OCI-LY1 (cell line): ENCODE measurements at regions not wholly inside any gene's neighbourhood (a gene's known extent, or its start where the extent isn't known, plus 50 kb on each side); places are given as distances from the start of the nearest gene placed in this dataset.

Experiments
- H2AFZ ChIP-seq: fragments of 200-600 bp; sonication (generic), shearing (Covaris generic); 2 replicates; pipeline ENCODE4 v1.6.0; 2014; ENCODE audit warnings: antibody characterized with exemption, mild to moderate bottlenecking, low read length
- H3F3A ChIP-seq: fragments of 200-600 bp; sonication (generic), shearing (Covaris generic); 2 replicates; pipeline ENCODE4 v1.6.0; 2014; ENCODE audit warnings: mild to moderate bottlenecking, antibody characterized with exemption, low read length, moderate library complexity; ENCODE audit not compliant: insufficient read depth
- H3K27ac ChIP-seq: fragments of 200-600 bp; sonication (generic); 2 replicates; pipeline ENCODE4 v1.5.1; 2014; ENCODE audit warnings: low read length, mixed run types, mild to moderate bottlenecking, low read depth; ENCODE audit not compliant: poor library complexity, severe bottlenecking
- H3K27me3 ChIP-seq: fragments of 200-600 bp; sonication (generic); 2 replicates; pipeline ENCODE4 v1.6.0; 2014; ENCODE audit warnings: antibody characterized with exemption, mild to moderate bottlenecking, low read length, moderate library complexity; ENCODE audit not compliant: insufficient read depth
- H3K36me3 ChIP-seq: fragments of 200-600 bp; sonication (generic); 2 replicates; pipeline ENCODE4 v1.6.1; 2014; ENCODE audit warnings: mild to moderate bottlenecking, antibody characterized with exemption, low read length, moderate library complexity, mixed read lengths; ENCODE audit not compliant: insufficient read depth
- H3K4me1 ChIP-seq: fragments of 200-600 bp; sonication (generic); 2 replicates; pipeline ENCODE4 v1.5.1; 2014; ENCODE audit warnings: mild to moderate bottlenecking, low read length, moderate library complexity; ENCODE audit not compliant: insufficient read depth, severe bottlenecking
- H3K4me2 ChIP-seq: fragments of 200-600 bp; sonication (generic), shearing (Covaris generic); 2 replicates; pipeline ENCODE4 v1.6.1; 2014; ENCODE audit warnings: low read length
- H3K4me3 ChIP-seq: fragments of 200-600 bp; sonication (generic); 2 replicates; pipeline ENCODE4 v1.5.1; 2014; ENCODE audit warnings: low read length, low read depth, mild to moderate bottlenecking, mixed read lengths; ENCODE audit not compliant: poor library complexity, severe bottlenecking
- H3K79me2 ChIP-seq: fragments of 200-600 bp; shearing (Covaris generic); 2 replicates; pipeline ENCODE4 v1.6.1; 2016; ENCODE audit warnings: mixed run types, low read length, mixed read lengths; ENCODE audit not compliant: insufficient read depth
- H3K9ac ChIP-seq: fragments of 200-600 bp; sonication (generic), shearing (Covaris generic); 2 replicates; pipeline ENCODE4 v1.6.1; 2014; ENCODE audit warnings: mild to moderate bottlenecking, low read length, mixed read lengths
- H3K9me2 ChIP-seq: fragments of 200-600 bp; sonication (generic), shearing (Covaris generic); 2 replicates; pipeline ENCODE4 v1.6.1; 2014; ENCODE audit warnings: low read depth, mild to moderate bottlenecking, low read length, mixed read lengths
- H3K9me3 ChIP-seq: fragments of 200-600 bp; shearing (Covaris generic); 2 replicates; pipeline ENCODE4 v1.6.1; 2014; ENCODE audit warnings: low read length, mixed read lengths
- H4K20me1 ChIP-seq: fragments of 200-600 bp; sonication (generic), shearing (Covaris generic); 2 replicates; pipeline ENCODE4 v1.6.0; 2016; ENCODE audit warnings: mild to moderate bottlenecking, low read length; ENCODE audit not compliant: insufficient read depth
- EZH2 ChIP-seq: fragments of 200-600 bp; sonication (generic), shearing (Covaris generic); IDR thresholded peaks from 2 replicates; pipeline ENCODE4 v1.8.0; 2017; ENCODE audit warnings: borderline replicate concordance, mixed run types, mild to moderate bottlenecking, antibody characterized with exemption, low read length, moderate library complexity, mixed read lengths
- TF ChIP-seq, protein P1 (sequence below): fragments of 200-600 bp; sonication (generic), shearing (Covaris generic); IDR thresholded peaks from 2 replicates; pipeline ENCODE4 v1.5.1; 2017; ENCODE audit warnings: mild to moderate bottlenecking, antibody characterized with exemption, low read length, moderate library complexity, mixed read lengths

DNA sequence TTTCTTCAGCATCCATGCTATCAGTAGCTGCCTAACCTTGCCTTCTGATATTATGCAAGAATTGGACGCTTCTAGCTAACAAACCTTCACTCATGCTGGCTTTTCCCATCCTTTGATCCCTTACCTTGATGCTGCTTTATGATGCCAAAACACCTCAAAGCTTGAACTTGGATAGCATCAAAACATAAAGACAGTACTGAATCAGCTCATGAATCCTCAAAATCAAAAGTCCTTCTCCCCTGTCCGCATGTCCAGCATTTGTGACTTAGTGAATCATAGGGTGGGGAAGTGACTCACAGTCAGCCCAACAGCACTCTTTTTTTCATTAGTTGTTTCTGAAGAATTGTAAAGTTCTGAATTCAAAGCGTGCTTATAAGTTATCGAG, 89.5 kb upstream of the PIK3CG start:
- no peak overlapping the region for H3K27ac ChIP-seq
- H3K36me3 ChIP-seq = no peaks in the 10 kb centered on the region
- no peak for TF ChIP-seq EZH2
- TF ChIP-seq, protein P1, sequence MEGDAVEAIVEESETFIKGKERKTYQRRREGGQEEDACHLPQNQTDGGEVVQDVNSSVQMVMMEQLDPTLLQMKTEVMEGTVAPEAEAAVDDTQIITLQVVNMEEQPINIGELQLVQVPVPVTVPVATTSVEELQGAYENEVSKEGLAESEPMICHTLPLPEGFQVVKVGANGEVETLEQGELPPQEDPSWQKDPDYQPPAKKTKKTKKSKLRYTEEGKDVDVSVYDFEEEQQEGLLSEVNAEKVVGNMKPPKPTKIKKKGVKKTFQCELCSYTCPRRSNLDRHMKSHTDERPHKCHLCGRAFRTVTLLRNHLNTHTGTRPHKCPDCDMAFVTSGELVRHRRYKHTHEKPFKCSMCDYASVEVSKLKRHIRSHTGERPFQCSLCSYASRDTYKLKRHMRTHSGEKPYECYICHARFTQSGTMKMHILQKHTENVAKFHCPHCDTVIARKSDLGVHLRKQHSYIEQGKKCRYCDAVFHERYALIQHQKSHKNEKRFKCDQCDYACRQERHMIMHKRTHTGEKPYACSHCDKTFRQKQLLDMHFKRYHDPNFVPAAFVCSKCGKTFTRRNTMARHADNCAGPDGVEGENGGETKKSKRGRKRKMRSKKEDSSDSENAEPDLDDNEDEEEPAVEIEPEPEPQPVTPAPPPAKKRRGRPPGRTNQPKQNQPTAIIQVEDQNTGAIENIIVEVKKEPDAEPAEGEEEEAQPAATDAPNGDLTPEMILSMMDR = no peak
- H3K4me1 ChIP-seq = no peaks in the 10 kb centered on the region
- no peaks in the 10 kb centered on the region for H3K79me2 ChIP-seq
- no peak overlapping the region for H3K4me2 ChIP-seq
- no peak overlapping the region for H3K9ac ChIP-seq
- H4K20me1 ChIP-seq = no peaks in the 10 kb centered on the region
- no peak overlapping the region for H3K4me3 ChIP-seq
- no peaks in the 10 kb centered on the region for H3K27me3 ChIP-seq
- no peaks in the 10 kb centered on the region for H3K9me2 ChIP-seq
- H3K9me3 ChIP-seq = no peaks in the 10 kb centered on the region
- H3F3A ChIP-seq = no peaks in the 10 kb centered on the region
- H2AFZ ChIP-seq = no peak overlapping the region

DNA sequence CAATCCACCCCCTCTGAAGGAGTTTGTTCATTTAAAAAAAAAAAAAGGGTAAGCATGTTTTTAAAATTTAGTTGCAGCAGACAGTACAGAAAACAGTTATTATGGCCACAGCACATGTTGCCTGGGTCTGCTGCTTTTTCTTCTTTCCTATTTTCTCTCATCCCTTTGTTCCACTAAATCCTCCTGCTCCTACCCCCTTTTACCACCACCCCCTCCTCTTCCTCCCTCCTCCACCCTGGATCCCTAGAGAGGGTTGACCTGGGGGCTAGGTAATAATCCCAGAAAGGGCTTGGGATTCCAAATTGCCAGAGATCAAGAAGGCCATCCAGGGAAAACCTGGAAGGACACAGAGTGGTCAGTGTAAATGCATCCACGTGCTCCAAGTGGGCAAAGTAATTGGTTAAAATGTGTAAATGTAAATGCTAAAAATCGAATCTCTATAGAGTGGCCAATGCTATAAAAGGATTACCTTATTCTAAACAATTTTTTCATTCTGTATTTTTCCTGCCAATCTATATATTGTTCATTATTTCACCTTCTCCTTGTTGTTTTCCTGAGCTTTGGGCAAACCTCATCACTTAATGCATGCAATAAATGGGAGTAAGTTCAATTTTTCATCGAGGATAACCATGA, 89.0 kb upstream of the PIK3CG start:
- H3K27ac ChIP-seq = no peak overlapping the region

DNA sequence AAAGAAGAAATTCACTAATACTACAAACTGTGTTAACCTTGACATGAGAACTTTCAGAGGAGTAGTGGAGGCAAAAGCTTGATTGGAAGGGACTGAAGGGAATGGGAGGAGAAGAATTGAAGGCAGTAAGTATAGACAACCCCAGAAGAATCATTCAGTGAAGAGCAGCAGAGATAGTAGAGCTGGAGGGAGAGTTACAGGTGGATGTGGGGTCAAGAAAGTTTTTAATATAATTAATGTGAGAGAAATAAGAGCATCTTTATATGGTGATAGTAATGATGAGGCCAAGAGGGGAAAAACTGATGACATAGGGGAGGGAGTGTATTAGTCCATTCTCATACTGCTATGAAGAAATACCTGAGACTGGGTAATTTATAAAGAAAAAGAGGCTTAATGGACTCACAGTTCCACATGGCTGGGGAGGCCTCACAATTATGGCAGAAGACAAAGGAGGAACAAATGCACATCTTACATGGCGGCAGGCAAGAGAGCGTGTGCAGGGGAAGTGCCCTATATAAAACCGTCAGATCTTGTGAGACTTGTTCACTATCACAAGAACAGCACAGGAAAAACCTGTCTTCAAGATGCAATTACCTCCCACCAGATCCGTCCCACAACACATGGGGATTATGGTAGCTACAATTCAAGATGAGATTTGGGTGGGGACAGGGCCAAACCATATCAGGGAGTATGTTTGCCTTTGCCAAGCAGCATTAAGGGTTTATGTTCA, 88.3 kb upstream of the PIK3CG start:
- H3K4me3 ChIP-seq = no peak overlapping the region
- H3K27me3 ChIP-seq = no peaks in the 10 kb centered on the region
- no peaks in the 10 kb centered on the region for H3F3A ChIP-seq
- no peaks in the 10 kb centered on the region for H4K20me1 ChIP-seq
- no peak overlapping the region for H3K27ac ChIP-seq
- no peaks in the 10 kb centered on the region for H3K36me3 ChIP-seq
- no peak overlapping the region for H3K9ac ChIP-seq
- no peak overlapping the region for H3K4me2 ChIP-seq
- no peaks in the 10 kb centered on the region for H3K9me2 ChIP-seq
- no peaks in the 10 kb centered on the region for H3K79me2 ChIP-seq
- no peak for TF ChIP-seq EZH2
- H3K4me1 ChIP-seq = no peaks in the 10 kb centered on the region
- no peak overlapping the region for H2AFZ ChIP-seq
- no peaks in the 10 kb centered on the region for H3K9me3 ChIP-seq

More for the DNA sequence above, 89.0 kb upstream of the PIK3CG start:
- Histone ChIP-seq H3K27me3 (no peaks in the 10 kb centered on the region), H2AFZ (no peak overlapping the region), H3K4me1 (no peaks in the 10 kb centered on the region), H4K20me1 (no peaks in the 10 kb centered on the region), H3K79me2 (no peaks in the 10 kb centered on the region), H3K9ac (no peak overlapping the region), H3K9me3 (no peaks in the 10 kb centered on the region), H3K36me3 (no peaks in the 10 kb centered on the region), H3F3A (no peaks in the 10 kb centered on the region), H3K4me3 (no peak overlapping the region), H3K4me2 (no peak overlapping the region), H3K9me2 (no peaks in the 10 kb centered on the region)
- no peak for TF ChIP-seq EZH2
- TF ChIP-seq, protein P1 = no peak
